ENCODE measurements at regions not wholly inside any gene's neighbourhood (a gene's known extent, or its start where the extent isn't known, plus 50 kb on each side); places are given as distances from the start of the nearest gene placed in this dataset.

DNA sequence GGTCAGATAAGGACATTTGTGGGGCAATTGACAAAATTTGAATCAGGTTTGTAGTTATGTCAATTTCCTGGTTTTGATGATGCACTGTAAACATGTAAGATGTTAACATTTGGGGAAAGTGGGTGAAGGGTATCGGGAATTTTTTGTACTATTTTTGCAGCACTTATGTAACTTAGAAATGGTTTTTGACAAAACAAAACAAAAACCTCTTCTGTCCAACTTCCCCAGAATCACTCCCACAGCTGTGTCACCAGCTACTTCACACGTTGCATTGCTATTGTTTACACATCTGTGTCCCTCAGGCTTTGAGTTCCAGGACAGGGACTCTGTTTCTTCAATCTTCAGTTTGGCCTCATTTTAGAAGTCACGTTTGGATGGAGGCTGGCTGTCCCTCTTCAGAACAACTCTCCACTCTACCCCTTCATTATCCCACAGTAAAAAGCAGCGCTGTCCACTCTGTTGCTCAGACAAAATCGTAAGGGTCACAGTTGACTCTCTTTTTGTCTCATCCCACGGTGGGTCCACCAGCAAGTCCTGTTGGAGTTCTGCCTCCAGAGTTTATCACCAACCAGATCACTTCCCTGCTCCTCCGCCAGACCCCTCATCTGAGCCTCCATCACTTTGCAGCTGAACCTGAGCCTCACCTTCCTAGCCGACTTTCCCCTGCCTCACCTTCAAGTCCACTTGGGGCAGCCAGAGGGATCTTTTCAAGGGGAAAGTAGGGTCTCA is 63.2 kb downstream of the NENF start:
- Histone ChIP-seq H3K27ac (ENCODE audit: low read depth in 1 of 2, low read length in 1 of 2) (no peak overlapping the region), H3K36me3 (ENCODE audit: control insufficient read depth in 2 of 2, insufficient read depth in 2 of 2, low read length in 1 of 2) (no peaks in the 10 kb centered on the region), H3K4me1 (ENCODE audit: control insufficient read depth in 2 of 2, insufficient read depth in 2 of 2, low read length in 2 of 2) (no peaks in the 10 kb centered on the region), H3K27me3 (ENCODE audit: control insufficient read depth in 2 of 2, insufficient read depth in 1 of 2, low read length in 1 of 2) (peaks cover 0 to 3% of the 10 kb centered on the region in 2 donors), H3K9me3 (ENCODE audit: control insufficient read depth in 2 of 2, insufficient read depth in 1 of 2, low read length in 1 of 2) (no peaks in the 10 kb centered on the region), H3K4me3 (ENCODE audit: low read length in 2 of 2) (no peak overlapping the region)
- DNase-seq (ENCODE audit: low read depth in 6 of 9, low spot score in 9 of 9), result no peak
- WGBS, result 81% methylated on average over 8 of the region's 8 CpGs

DNA sequence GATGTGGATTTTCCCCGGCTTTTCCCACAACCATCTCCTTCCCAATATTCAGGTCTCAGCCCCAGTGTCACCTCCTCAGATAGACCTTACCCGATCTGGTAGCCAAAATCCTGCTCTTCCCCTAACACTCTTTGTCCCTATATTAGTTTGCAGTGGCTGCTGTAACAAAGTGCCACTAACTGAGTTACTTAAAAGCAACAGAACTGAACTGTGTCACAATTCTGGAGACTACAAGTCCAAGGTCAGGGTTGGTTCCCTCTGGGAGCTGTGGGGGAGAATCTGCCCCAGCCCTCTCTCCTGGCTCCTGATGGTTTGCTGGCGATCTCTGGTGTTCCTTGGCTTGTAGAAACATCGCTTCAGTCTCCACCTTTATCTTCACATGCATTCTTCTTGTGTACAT is 64.0 kb downstream of the NENF start:
- H3K27ac ChIP-seq (ENCODE audit: low read depth in 1 of 2, low read length in 1 of 2), result no peak overlapping the region

DNA sequence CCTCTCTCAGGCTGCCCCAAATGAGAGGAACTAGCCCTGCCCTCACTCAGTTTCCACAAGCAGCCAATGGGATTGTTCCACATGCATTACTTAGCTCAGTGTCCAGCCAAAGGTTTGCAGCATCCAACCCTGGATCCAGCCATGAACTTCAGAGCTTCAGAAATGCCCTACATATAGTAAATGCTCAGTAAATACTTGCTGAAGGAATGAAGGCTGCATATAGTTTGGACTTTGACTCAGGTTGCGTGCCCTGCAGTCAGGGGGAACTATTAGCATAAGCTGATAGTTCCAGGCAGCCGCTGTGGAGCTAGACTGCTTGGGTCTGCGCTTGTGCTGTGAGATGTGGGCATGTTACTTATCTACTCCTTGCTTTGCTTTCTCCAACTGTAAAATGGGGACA is 64.8 kb downstream of the NENF start:
- no peaks in the 10 kb centered on the region for H3K4me1 ChIP-seq (ENCODE audit: control insufficient read depth in 2 of 2, insufficient read depth in 2 of 2, low read length in 2 of 2)
- peaks cover 0 to 3% of the 10 kb centered on the region in 2 donors for H3K27me3 ChIP-seq (ENCODE audit: control insufficient read depth in 2 of 2, insufficient read depth in 1 of 2, low read length in 1 of 2)
- no peak overlapping the region for H3K27ac ChIP-seq (ENCODE audit: low read depth in 1 of 2, low read length in 1 of 2)
- H3K4me3 ChIP-seq (ENCODE audit: low read length in 2 of 2), result no peak overlapping the region
- DNase-seq (ENCODE audit: low read depth in 6 of 9, low spot score in 9 of 9), result no peak
- WGBS, result 98% methylated on average over 3 of the region's 3 CpGs
- H3K36me3 ChIP-seq (ENCODE audit: control insufficient read depth in 2 of 2, insufficient read depth in 2 of 2, low read length in 1 of 2), result no peaks in the 10 kb centered on the region
- H3K9me3 ChIP-seq (ENCODE audit: control insufficient read depth in 2 of 2, insufficient read depth in 1 of 2, low read length in 1 of 2), result no peaks in the 10 kb centered on the region

More for the DNA sequence above, 64.0 kb downstream of the NENF start:
- peaks cover 0 to 3% of the 10 kb centered on the region in 2 donors for H3K27me3 ChIP-seq (ENCODE audit: control insufficient read depth in 2 of 2, insufficient read depth in 1 of 2, low read length in 1 of 2)
- no peaks in the 10 kb centered on the region for H3K9me3 ChIP-seq (ENCODE audit: control insufficient read depth in 2 of 2, insufficient read depth in 1 of 2, low read length in 1 of 2)
- DNase-seq (ENCODE audit: low read depth in 6 of 9, low spot score in 9 of 9), result no peak
- no peaks in the 10 kb centered on the region for H3K36me3 ChIP-seq (ENCODE audit: control insufficient read depth in 2 of 2, insufficient read depth in 2 of 2, low read length in 1 of 2)
- no peaks in the 10 kb centered on the region for H3K4me1 ChIP-seq (ENCODE audit: control insufficient read depth in 2 of 2, insufficient read depth in 2 of 2, low read length in 2 of 2)
- no peak overlapping the region for H3K4me3 ChIP-seq (ENCODE audit: low read length in 2 of 2)
- WGBS, result 98% methylated on average over 4 of the region's 4 CpGs

DNA sequence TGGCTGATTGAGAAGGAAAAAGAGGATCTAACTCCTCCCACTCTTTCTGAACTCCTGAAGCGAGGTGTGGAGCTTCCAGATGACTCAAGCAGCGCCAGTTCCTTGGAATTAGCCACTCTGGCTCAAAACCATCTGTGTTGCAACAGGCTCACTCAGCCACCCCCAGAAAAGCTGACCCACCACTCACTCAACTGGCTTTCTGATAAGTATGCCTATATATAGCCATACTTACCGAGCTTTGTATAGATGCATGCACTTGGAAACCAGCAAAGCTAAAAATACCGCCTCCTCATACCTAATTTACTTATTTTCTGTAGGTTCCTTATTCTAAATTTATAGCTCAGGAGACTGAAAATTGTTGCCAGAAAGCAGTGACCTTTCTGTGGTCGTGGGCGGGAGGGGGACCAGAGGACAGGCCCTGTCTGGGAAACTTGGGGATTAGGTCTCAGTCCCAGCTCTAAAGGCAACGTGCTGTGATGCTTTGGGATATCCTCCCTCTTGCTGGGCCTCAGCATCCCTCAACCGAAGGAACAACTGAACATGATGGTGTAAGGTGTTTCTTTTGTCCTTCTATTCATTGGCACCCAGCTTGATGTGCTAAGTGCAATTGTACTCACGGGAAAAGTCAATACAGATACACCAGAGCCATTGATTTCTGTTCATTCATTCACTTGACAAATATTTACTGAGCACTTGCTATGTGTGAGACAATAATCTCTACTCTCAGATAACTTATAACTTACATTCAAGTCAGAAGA is 65.7 kb downstream of the NENF start:
- H3K27ac ChIP-seq (ENCODE audit: low read depth in 1 of 2, low read length in 1 of 2), result no peak overlapping the region
- WGBS, result 90% methylated on average over 9 of the region's 9 CpGs
- no peak overlapping the region for H3K4me3 ChIP-seq (ENCODE audit: low read length in 2 of 2)
- H3K4me1 ChIP-seq (ENCODE audit: control insufficient read depth in 2 of 2, insufficient read depth in 2 of 2, low read length in 2 of 2), result no peaks in the 10 kb centered on the region
- H3K27me3 ChIP-seq (ENCODE audit: control insufficient read depth in 2 of 2, insufficient read depth in 1 of 2, low read length in 1 of 2), result peaks cover 0 to 3% of the 10 kb centered on the region in 2 donors
- H3K9me3 ChIP-seq (ENCODE audit: control insufficient read depth in 2 of 2, insufficient read depth in 1 of 2, low read length in 1 of 2), result no peaks in the 10 kb centered on the region
- H3K36me3 ChIP-seq (ENCODE audit: control insufficient read depth in 2 of 2, insufficient read depth in 2 of 2, low read length in 1 of 2), result no peaks in the 10 kb centered on the region
- DNase-seq (ENCODE audit: low read depth in 6 of 9, low spot score in 9 of 9), result no peak

DNA sequence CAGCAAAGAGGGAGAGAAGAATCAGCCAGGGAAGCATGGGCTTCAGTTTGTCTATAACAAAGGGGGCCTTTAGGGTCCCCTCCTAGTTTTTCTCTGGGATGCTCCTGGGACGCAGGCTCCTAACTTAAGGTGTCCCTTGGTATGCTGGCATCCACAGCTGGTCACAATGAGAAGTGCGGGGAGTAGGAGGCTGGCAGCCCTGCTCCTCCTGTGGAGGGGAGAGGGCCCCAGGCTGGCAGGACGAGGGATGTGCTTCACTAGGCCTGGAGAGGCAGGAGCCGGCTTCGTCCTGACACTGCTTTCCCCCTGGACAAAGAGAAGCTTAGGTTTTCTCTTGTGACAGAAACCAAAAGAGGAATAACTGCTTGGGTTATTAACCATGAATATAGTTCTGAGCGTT is 67.6 kb downstream of the NENF start:
- H3K27me3 ChIP-seq (ENCODE audit: control insufficient read depth in 2 of 2, insufficient read depth in 1 of 2, low read length in 1 of 2), result peaks cover 0 to 3% of the 10 kb centered on the region in 2 donors
- H3K4me1 ChIP-seq (ENCODE audit: control insufficient read depth in 2 of 2, insufficient read depth in 2 of 2, low read length in 2 of 2), result no peaks in the 10 kb centered on the region
- H3K36me3 ChIP-seq (ENCODE audit: control insufficient read depth in 2 of 2, insufficient read depth in 2 of 2, low read length in 1 of 2), result no peaks in the 10 kb centered on the region
- 96% methylated on average over 6 of the region's 6 CpGs for WGBS
- H3K4me3 ChIP-seq (ENCODE audit: low read length in 2 of 2), result no peak overlapping the region
- H3K9me3 ChIP-seq (ENCODE audit: control insufficient read depth in 2 of 2, insufficient read depth in 1 of 2, low read length in 1 of 2), result no peaks in the 10 kb centered on the region
- no peak overlapping the region for H3K27ac ChIP-seq (ENCODE audit: low read depth in 1 of 2, low read length in 1 of 2)
- DNase-seq (ENCODE audit: low read depth in 6 of 9, low spot score in 9 of 9), result no peak

DNA sequence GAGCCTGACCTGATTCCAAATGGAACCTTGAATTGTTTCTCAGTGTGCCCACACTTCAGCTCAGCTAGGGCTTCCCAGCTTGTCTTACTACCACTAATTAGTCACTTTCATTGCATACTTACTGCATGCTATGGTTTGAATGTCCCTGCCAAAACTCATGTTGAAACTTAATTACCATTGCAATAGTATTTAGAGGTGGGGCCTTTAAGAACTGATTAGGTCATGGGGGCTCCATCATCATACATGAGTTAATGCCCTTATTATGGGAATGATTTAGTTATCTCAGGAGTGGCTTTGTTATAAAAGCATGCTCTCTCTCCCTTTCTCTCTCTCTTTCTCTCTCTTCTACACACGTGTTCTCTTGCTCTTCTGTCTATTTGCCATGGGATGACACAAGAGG is 68.3 kb downstream of the NENF start:
- Histone ChIP-seq H3K4me3 (ENCODE audit: low read length in 2 of 2) (no peak overlapping the region), H3K27ac (ENCODE audit: low read depth in 1 of 2, low read length in 1 of 2) (no peak overlapping the region), H3K9me3 (ENCODE audit: control insufficient read depth in 2 of 2, insufficient read depth in 1 of 2, low read length in 1 of 2) (no peaks in the 10 kb centered on the region), H3K36me3 (ENCODE audit: control insufficient read depth in 2 of 2, insufficient read depth in 2 of 2, low read length in 1 of 2) (no peaks in the 10 kb centered on the region), H3K4me1 (ENCODE audit: control insufficient read depth in 2 of 2, insufficient read depth in 2 of 2, low read length in 2 of 2) (no peaks in the 10 kb centered on the region), H3K27me3 (ENCODE audit: control insufficient read depth in 2 of 2, insufficient read depth in 1 of 2, low read length in 1 of 2) (peaks cover 0 to 3% of the 10 kb centered on the region in 2 donors)
- no peak for DNase-seq (ENCODE audit: low read depth in 6 of 9, low spot score in 9 of 9)
- 97% methylated on average over 1 of the region's 1 CpG for WGBS

DNA sequence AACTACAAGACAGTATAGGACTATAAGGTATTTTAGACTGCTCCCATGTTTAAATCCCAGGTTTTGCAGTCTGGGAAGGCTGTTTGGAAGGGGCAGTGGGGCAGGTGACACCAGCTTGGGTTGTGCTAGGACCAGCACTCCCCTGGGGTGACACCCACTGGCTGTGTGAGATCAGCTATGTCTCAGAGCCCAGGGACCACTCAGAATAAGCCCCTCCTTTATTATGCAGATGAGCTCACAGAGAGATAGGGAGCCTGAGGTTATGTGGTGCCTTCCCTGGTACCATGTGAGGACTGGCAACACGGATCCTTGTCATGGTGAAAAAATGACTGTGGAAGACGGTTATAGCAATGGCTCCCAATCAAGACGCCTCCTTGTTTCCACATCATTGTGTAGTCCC is 71.0 kb downstream of the NENF start:
- Histone ChIP-seq H3K4me3 (ENCODE audit: low read length in 2 of 2) (no peak overlapping the region), H3K27me3 (ENCODE audit: control insufficient read depth in 2 of 2, insufficient read depth in 1 of 2, low read length in 1 of 2) (no peaks in the 10 kb centered on the region), H3K9me3 (ENCODE audit: control insufficient read depth in 2 of 2, insufficient read depth in 1 of 2, low read length in 1 of 2) (no peaks in the 10 kb centered on the region), H3K36me3 (ENCODE audit: control insufficient read depth in 2 of 2, insufficient read depth in 2 of 2, low read length in 1 of 2) (no peaks in the 10 kb centered on the region), H3K27ac (ENCODE audit: low read depth in 1 of 2, low read length in 1 of 2) (no peak overlapping the region), H3K4me1 (ENCODE audit: control insufficient read depth in 2 of 2, insufficient read depth in 2 of 2, low read length in 2 of 2) (no peaks in the 10 kb centered on the region)
- WGBS, result 97% methylated on average over 3 of the region's 3 CpGs
- no peak for DNase-seq (ENCODE audit: low read depth in 6 of 9, low spot score in 9 of 9)

DNA sequence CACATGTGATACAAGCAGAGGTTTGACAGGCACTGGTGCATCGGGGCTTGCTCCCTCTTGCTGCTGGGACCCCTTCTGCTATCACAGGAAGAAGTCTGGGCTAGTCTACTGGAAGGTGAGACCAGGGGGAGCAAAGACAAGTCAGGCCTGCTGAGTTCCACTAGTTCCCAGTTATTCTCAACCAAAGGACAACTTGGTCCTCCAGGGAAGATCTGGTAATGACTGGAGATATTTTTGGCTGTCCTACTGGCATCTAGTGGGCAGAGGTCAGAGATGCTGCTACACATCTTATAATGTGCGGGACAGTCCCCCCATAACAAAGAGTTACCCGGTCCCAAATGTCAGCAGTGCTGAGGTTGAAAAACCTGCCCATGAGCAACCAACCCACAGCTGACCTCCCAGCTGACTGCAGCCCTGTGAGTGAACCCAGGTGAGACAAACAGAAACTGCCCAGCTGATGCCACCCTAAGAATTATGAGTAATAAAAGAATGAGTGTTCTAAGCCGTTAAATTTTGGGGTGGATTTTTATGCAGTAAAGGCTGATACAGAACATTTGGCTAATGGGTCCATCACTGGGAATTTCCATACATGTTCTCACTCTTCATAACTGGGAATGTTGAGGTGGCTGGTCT is 71.6 kb downstream of the NENF start:
- H3K27ac ChIP-seq (ENCODE audit: low read depth in 1 of 2, low read length in 1 of 2), result no peak overlapping the region
- no peaks in the 10 kb centered on the region for H3K27me3 ChIP-seq (ENCODE audit: control insufficient read depth in 2 of 2, insufficient read depth in 1 of 2, low read length in 1 of 2)
- H3K4me1 ChIP-seq (ENCODE audit: control insufficient read depth in 2 of 2, insufficient read depth in 2 of 2, low read length in 2 of 2), result no peaks in the 10 kb centered on the region
- H3K36me3 ChIP-seq (ENCODE audit: control insufficient read depth in 2 of 2, insufficient read depth in 2 of 2, low read length in 1 of 2), result no peaks in the 10 kb centered on the region
- WGBS, result 93% methylated on average over 4 of the region's 4 CpGs
- no peak for DNase-seq (ENCODE audit: low read depth in 6 of 9, low spot score in 9 of 9)
- H3K9me3 ChIP-seq (ENCODE audit: control insufficient read depth in 2 of 2, insufficient read depth in 1 of 2, low read length in 1 of 2), result no peaks in the 10 kb centered on the region
- H3K4me3 ChIP-seq (ENCODE audit: low read length in 2 of 2), result no peak overlapping the region

DNA sequence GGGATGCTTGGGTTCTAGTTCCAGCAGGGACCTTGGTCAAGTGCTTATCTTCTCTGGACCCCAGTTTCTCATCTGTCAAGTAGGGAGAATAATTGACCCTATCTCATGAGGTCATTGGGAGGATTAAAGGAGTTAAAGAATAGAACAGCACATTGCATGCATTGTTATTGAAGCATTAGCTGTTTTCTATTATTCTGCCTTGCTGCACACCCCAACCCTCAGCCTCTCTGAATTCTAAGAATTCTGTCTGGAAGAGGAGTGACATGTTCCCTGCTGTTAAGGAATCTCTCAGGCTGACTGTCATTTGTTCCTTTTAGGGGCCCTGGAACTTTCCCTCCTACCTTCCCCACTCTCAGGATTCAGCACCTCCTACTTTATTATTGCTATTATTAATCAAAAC is 73.9 kb downstream of the NENF start:
- DNase-seq (ENCODE audit: low read depth in 6 of 9, low spot score in 9 of 9), result no peak
- no peaks in the 10 kb centered on the region for H3K36me3 ChIP-seq (ENCODE audit: control insufficient read depth in 2 of 2, insufficient read depth in 2 of 2, low read length in 1 of 2)
- peaks cover 0 to 9% of the 10 kb centered on the region in 2 donors for H3K27me3 ChIP-seq (ENCODE audit: control insufficient read depth in 2 of 2, insufficient read depth in 1 of 2, low read length in 1 of 2)

More for the DNA sequence above, 73.9 kb downstream of the NENF start:
- Histone ChIP-seq H3K4me1 (ENCODE audit: control insufficient read depth in 2 of 2, insufficient read depth in 2 of 2, low read length in 2 of 2) (no peaks in the 10 kb centered on the region), H3K27ac (ENCODE audit: low read depth in 1 of 2, low read length in 1 of 2) (no peak overlapping the region), H3K4me3 (ENCODE audit: low read length in 2 of 2) (no peak overlapping the region), H3K9me3 (ENCODE audit: control insufficient read depth in 2 of 2, insufficient read depth in 1 of 2, low read length in 1 of 2) (no peaks in the 10 kb centered on the region)
